HCT116 (cell line): ENCODE measurements at regions not wholly inside any gene's neighbourhood (a gene's known extent, or its start where the extent isn't known, plus 50 kb on each side); places are given as distances from the start of the nearest gene placed in this dataset.

Source experiments
- ATAC-seq: fragments of 200-7000 bp; cut with Tn5 transposase; 2 replicates; pipeline ENCODE4 v1.9.1; 2020; ENCODE audit warnings: mild to moderate bottlenecking, moderate library complexity
- BruUV-seq: library from RNA; stranded (reverse); fragments of 400-500 nt; replicated peaks from 2 replicates; lab custom pipeline; 2021; lab: Mats Ljungman, UMichigan
- CTCF ChIA-PET: fragments of 300-600 bp; sonication (Branson Sonifier 250); formaldehyde crosslinking; loops from one replicate; lab custom pipeline; 2021; ENCODE audit warnings: antibody characterized with exemption; lab: Charles Lee
- POLR2A ChIA-PET: fragments of 300-600, 350-600 bp; sonication (Branson Sonifier 250); formaldehyde crosslinking; loops from one replicate; lab custom pipeline; 2021; ENCODE audit warnings: antibody characterized with exemption; lab: Charles Lee
- RAD21 ChIA-PET, 2 experiments: fragments of 300-600 bp; sonication (Branson Sonifier 250); formaldehyde crosslinking; loops; one replicate each; lab custom pipeline; 2023; ENCODE audit warnings: low total read pairs in 2 of 2; ENCODE audit not compliant: uncharacterized antibody in 2 of 2, unreplicated experiment in 2 of 2, low non-redundant PET in 1 of 2; lab: Charles Lee
- DNase-seq: peaks from one replicate; pipeline ENCODE4 v3.0.0-alpha.2; 2010; ENCODE audit warnings: low read depth, low spot score
- H2AFZ ChIP-seq: fragments of 200-600 bp; shearing (Covaris generic), sonication (generic); 2 replicates; pipeline ENCODE4 v1.6.1; 2017; ENCODE audit warnings: low read depth, mixed run types, mixed read lengths, antibody characterized with exemption, low read length; ENCODE audit not compliant: poor library complexity, severe bottlenecking
- H3K27ac ChIP-seq: 2 replicates; pipeline ENCODE4 v1.5.1; 2012; ENCODE audit warnings: low read depth, low read length
- H3K27me3 ChIP-seq: fragments of 200-600 bp; sonication (generic); 2 replicates; pipeline ENCODE4 v1.6.1; 2016; ENCODE audit warnings: mixed run types, low read length, mixed read lengths; ENCODE audit not compliant: insufficient read depth
- H3K36me3 ChIP-seq, 2 experiments: fragments of 200-500 bp in 1 of 2; fragments of 200-600 bp in 1 of 2; sonication (Bioruptor generic) in 1 of 2; sonication (generic) in 1 of 2; 2 replicates each; pipeline versions ENCODE4 v1.5.1 to v1.6.1; 2014 to 2016; ENCODE audit warnings: low read length in 2 of 2, inconsistent platforms in 1 of 2, mixed read lengths in 1 of 2, mixed run types in 1 of 2; ENCODE audit not compliant: insufficient read depth in 2 of 2, control insufficient read depth in 1 of 2
- H3K4me1 ChIP-seq, 2 experiments: fragments of 200-600 bp in 1 of 2; sonication (generic) in 1 of 2; 2 replicates each; pipeline versions ENCODE4 v1.5.1 to v1.6.1; 2012 to 2017; ENCODE audit warnings: low read length in 2 of 2, inconsistent platforms in 1 of 2, mild to moderate bottlenecking in 1 of 2, mixed read lengths in 1 of 2, mixed run types in 1 of 2, moderate library complexity in 1 of 2; ENCODE audit not compliant: insufficient read depth in 2 of 2, control insufficient read depth in 1 of 2
- H3K4me2 ChIP-seq: fragments of 200-600 bp; sonication (generic); 2 replicates; pipeline ENCODE4 v1.6.1; 2017; ENCODE audit warnings: mixed run types, low read length, mixed read lengths
- H3K4me3 ChIP-seq, 2 experiments: fragments of 200-600 bp in 1 of 2; sonication (generic) in 1 of 2; replicated peaks in 1 of 2; 2 replicates each; pipeline ENCODE4 v1.5.1; 2011 to 2016; ENCODE audit warnings: low read length in 2 of 2, control low read depth in 1 of 2, low read depth in 1 of 2, mild to moderate bottlenecking in 1 of 2, mixed read lengths in 1 of 2, mixed run types in 1 of 2
- H3K79me2 ChIP-seq: fragments of 200-600 bp; sonication (generic); 2 replicates; pipeline ENCODE4 v1.6.1; 2017; ENCODE audit warnings: mild to moderate bottlenecking, mixed run types, low read length, moderate library complexity, mixed read lengths; ENCODE audit not compliant: insufficient read depth
- H3K9ac ChIP-seq: fragments of 200-600 bp; sonication (generic); 2 replicates; pipeline ENCODE4 v1.6.1; 2016; ENCODE audit warnings: low read length, mixed read lengths
- H3K9me2 ChIP-seq: fragments of 200-600 bp; sonication (generic), shearing (Covaris generic); 2 replicates; pipeline ENCODE4 v1.6.1; 2017; ENCODE audit warnings: mixed run types, mild to moderate bottlenecking, moderate library complexity; ENCODE audit not compliant: insufficient read depth
- H3K9me3 ChIP-seq, 2 experiments: fragments of 200-500 bp in 1 of 2; fragments of 200-600 bp in 1 of 2; sonication (Bioruptor generic) in 1 of 2; sonication (generic) in 1 of 2; 2 replicates each; pipeline ENCODE4 v1.6.1; 2014 to 2017; ENCODE audit warnings: low read length in 2 of 2, mixed read lengths in 2 of 2, inconsistent platforms in 1 of 2, low read depth in 1 of 2, mild to moderate bottlenecking in 1 of 2, mixed run types in 1 of 2, moderate library complexity in 1 of 2; ENCODE audit not compliant: control insufficient read depth in 1 of 2, insufficient read depth in 1 of 2
- H4K20me1 ChIP-seq: fragments of 200-600 bp; sonication (generic), shearing (Covaris generic); 2 replicates; pipeline ENCODE4 v1.6.1; 2017; ENCODE audit warnings: mixed run types, mild to moderate bottlenecking, moderate library complexity; ENCODE audit not compliant: insufficient read depth
- CBX3 ChIP-seq: IDR thresholded peaks from 2 replicates; pipeline ENCODE4 v1.6.1; 2012; ENCODE audit warnings: low read depth
- CTCF ChIP-seq, 3 experiments: fragments of 200-600 bp in 1 of 3; sonication (generic) in 1 of 3; IDR thresholded peaks in 2 of 3; conservative IDR thresholded peaks in 1 of 3; 2 replicates each; pipeline ENCODE4 v1.5.1; 2012 to 2017; ENCODE audit warnings: low read depth in 2 of 3, low read length in 2 of 3, antibody characterized with exemption in 1 of 3, borderline replicate concordance in 1 of 3, control low read depth in 1 of 3, mild to moderate bottlenecking in 1 of 3, mixed read lengths in 1 of 3, mixed run types in 1 of 3, moderate library complexity in 1 of 3; ENCODE audit not compliant: insufficient read depth in 1 of 3
- ELF1 ChIP-seq: IDR thresholded peaks from 2 replicates; pipeline ENCODE4 v1.6.1; 2012; ENCODE audit warnings: low read depth, borderline replicate concordance
- EZH2 ChIP-seq: fragments of 200-600 bp; sonication (generic); IDR thresholded peaks from 2 replicates; pipeline ENCODE4 v1.6.1; 2017; ENCODE audit warnings: antibody characterized with exemption, mixed run types
- MAX ChIP-seq: IDR thresholded peaks from 2 replicates; pipeline ENCODE4 v1.6.1; 2012
- POLR2A ChIP-seq: IDR thresholded peaks from 2 replicates; pipeline ENCODE4 v1.7.0; 2011; ENCODE audit warnings: borderline replicate concordance; ENCODE audit not compliant: insufficient read depth, insufficient read length; ENCODE audit errors: extremely low read depth
- POLR2AphosphoS5 ChIP-seq: IDR thresholded peaks from 2 replicates; pipeline ENCODE4 v1.6.1; 2011; ENCODE audit warnings: mild to moderate bottlenecking, low read depth, low read length, moderate library complexity
- RAD21 ChIP-seq: IDR thresholded peaks from 2 replicates; pipeline ENCODE4 v1.6.1; 2012; ENCODE audit warnings: low read depth, mild to moderate bottlenecking
- REST ChIP-seq: IDR thresholded peaks from 2 replicates; pipeline ENCODE4 v1.6.1; 2012; ENCODE audit warnings: low read depth
- SIN3A ChIP-seq: IDR thresholded peaks from 2 replicates; pipeline ENCODE4 v1.6.1; 2012; ENCODE audit warnings: low read depth
- YY1 ChIP-seq: IDR thresholded peaks from 2 replicates; pipeline ENCODE4 v1.6.1; 2011; ENCODE audit warnings: low read length, low read depth, moderate library complexity, mild to moderate bottlenecking; ENCODE audit not compliant: insufficient replicate concordance; ENCODE audit errors: extremely low read depth
- ZBTB33 ChIP-seq: IDR thresholded peaks from 2 replicates; pipeline ENCODE4 v1.6.1; 2011; ENCODE audit warnings: mild to moderate bottlenecking, low read length, moderate library complexity; ENCODE audit not compliant: insufficient replicate concordance; ENCODE audit errors: extremely low read depth
- ZFX ChIP-seq: fragments of 450-650 bp; IDR thresholded peaks from 2 replicates; pipeline ENCODE4 v1.6.1; 2017
- ZNF274 ChIP-seq: fragments of 200-500 bp; sonication (Bioruptor generic); IDR thresholded peaks from 2 replicates; pipeline ENCODE4 v1.6.1; 2014; ENCODE audit warnings: mild to moderate bottlenecking, low read depth, low read length, inconsistent platforms
- intact Hi-C: fragments of 100-400 bp; cut with micrococcal nuclease; formaldehyde crosslinking; loops from 2 replicates; pipeline ENCODE4 v1.10.0; 2022

GRCh38 chr17:5942687-5943086, 127.5 kb upstream of the WSCD1 start:
- ChIA-PET CTCF (no interaction called here), POLR2A (no interaction called here)

More at GRCh38 chr17:5942687-5943086, 127.5 kb upstream of the WSCD1 start:
- Histone ChIP-seq H3K4me3 (no peak overlapping the region), H3K9ac (no peak overlapping the region), H3K4me1 (no peaks in the 10 kb centered on the region), H3K9me3 (no peaks in the 10 kb centered on the region), H3K36me3 (no peaks in the 10 kb centered on the region), H3K27ac (no peak overlapping the region), H3K79me2 (no peaks in the 10 kb centered on the region), H2AFZ (no peak overlapping the region), H3K4me2 (no peak overlapping the region), H3K9me2 (no peaks in the 10 kb centered on the region), H3K27me3 (peaks cover 52% of the 10 kb centered on the region), H4K20me1 (no peaks in the 10 kb centered on the region)
- DNase-seq (no peak), ATAC-seq (no peak)
- RAD21 ChIA-PET = no interaction called here
- intact Hi-C loops = no loop called here
- BruUV-seq = no TSS peak
- TF ChIP-seq ZFX = no peak
- no peak for TF ChIP-seq EZH2
- no peak for TF ChIP-seq ZBTB33
- no peak for TF ChIP-seq SIN3A
- no peak for TF ChIP-seq POLR2A
- no peak for TF ChIP-seq RAD21
- no peak for TF ChIP-seq POLR2AphosphoS5
- no peak for TF ChIP-seq CTCF (IDR thresholded peaks at IDR 0.05 in 2 of 3, conservative IDR thresholded peaks at IDR 0.05 in 1 of 3; ENCODE audit: borderline replicate concordance in 1 of 3, insufficient read depth in 1 of 3, low read depth in 2 of 3, low read length in 2 of 3)
- TF ChIP-seq ELF1 = no peak
- no peak for TF ChIP-seq ZNF274
- TF ChIP-seq REST = no peak
- TF ChIP-seq MAX = no peak
- no peak for TF ChIP-seq CBX3
- no peak for TF ChIP-seq YY1
- TF ChIP-seq, all 23 proteins: peak for 0
